ENCODE measurements at regions not wholly inside any gene's neighbourhood (a gene's known extent, or its start where the extent isn't known, plus 50 kb on each side); places are given as distances from the start of the nearest gene placed in this dataset.

GRCh38 chr4:27316176-27316575 lies 455.5 kb downstream of the STIM2 start:
- TF ChIP-seq CTCF (IDR thresholded peaks at IDR 0.05) (no peak), POLR2AphosphoS5 (IDR thresholded peaks at IDR 0.05) (no peak)

Data from esophagus muscularis mucosa (tissue), 3 donors.